GM12878 (cell line): ENCODE measurements at regions not wholly inside any gene's neighbourhood (a gene's known extent, or its start where the extent isn't known, plus 50 kb on each side); places are given as distances from the start of the nearest gene placed in this dataset.

Source experiments
- CEBPB ChIP-seq, 2 experiments: fragments of 150-350 bp in 1 of 2; IDR thresholded peaks; 2 replicates each; pipeline ENCODE4 v1.6.1; 2012 to 2014; ENCODE audit warnings: low read depth in 2 of 2, low read length in 2 of 2, borderline replicate concordance in 1 of 2, inconsistent platforms in 1 of 2
- CHD2 ChIP-seq: IDR thresholded peaks from 2 replicates; pipeline ENCODE4 v1.6.1; 2011; ENCODE audit warnings: low read depth, low read length, improper control_type of control experiment, borderline replicate concordance
- CREM ChIP-seq: IDR thresholded peaks from 2 replicates; pipeline ENCODE4 v1.6.1; 2014; ENCODE audit warnings: antibody characterized with exemption, low read depth
- ETV6 ChIP-seq, 2 experiments: fragments of 450-650 bp in 1 of 2; IDR thresholded peaks in 1 of 2; conservative IDR thresholded peaks in 1 of 2; 2 replicates each; pipeline ENCODE4 v1.6.1; 2014; ENCODE audit warnings: antibody characterized with exemption in 1 of 2, borderline replicate concordance in 1 of 2, low read depth in 1 of 2, mild to moderate bottlenecking in 1 of 2, moderate library complexity in 1 of 2
- IRF3 ChIP-seq: fragments of 450-650 bp; IDR thresholded peaks from 2 replicates; pipeline ENCODE4 v1.6.1; 2014; ENCODE audit warnings: mild to moderate bottlenecking
- REST ChIP-seq: IDR thresholded peaks from 2 replicates; pipeline ENCODE4 v1.6.1; 2012; ENCODE audit warnings: mild to moderate bottlenecking, low read depth, low read length
- SMC3 ChIP-seq: IDR thresholded peaks from 2 replicates; pipeline ENCODE4 v1.6.1; 2011; ENCODE audit warnings: low read length, improper control_type of control experiment, borderline replicate concordance
- SRF ChIP-seq, 2 experiments: IDR thresholded peaks; 2 replicates each; pipeline ENCODE4 v1.6.1; 2011; ENCODE audit warnings: low read depth in 2 of 2, low read length in 2 of 2, mild to moderate bottlenecking in 1 of 2, moderate library complexity in 1 of 2
- TCF3 ChIP-seq: IDR thresholded peaks from 2 replicates; pipeline ENCODE4 v1.6.1; 2012; ENCODE audit warnings: low read depth, mild to moderate bottlenecking, low read length, borderline replicate concordance; ENCODE audit not compliant: insufficient read depth
- YY1 ChIP-seq: IDR thresholded peaks from 2 replicates; pipeline ENCODE4 v1.6.1; 2011; ENCODE audit warnings: low read depth, mild to moderate bottlenecking, low read length
- TF ChIP-seq, protein P1 (sequence below), 3 experiments: IDR thresholded peaks in 2 of 3; conservative IDR thresholded peaks in 1 of 3; 2 replicates each; pipeline ENCODE4 v1.5.1; 2011; ENCODE audit warnings: low read depth in 3 of 3, low read length in 3 of 3, mild to moderate bottlenecking in 3 of 3, control low read depth in 2 of 3, moderate library complexity in 2 of 3, inconsistent platforms in 1 of 3, mixed read lengths in 1 of 3; ENCODE audit not compliant: control insufficient read depth in 2 of 3, insufficient read depth in 1 of 3; ENCODE audit errors: extremely low read depth in 1 of 3
- TF ChIP-seq, protein P2 (sequence below): fragments of 450-650 bp; IDR thresholded peaks from 2 replicates; pipeline ENCODE4 v1.6.1; 2016; ENCODE audit warnings: mild to moderate bottlenecking

- no peak for TF ChIP-seq IRF3
- no peak for TF ChIP-seq SMC3
- peak in 1 of 2 experiments; percentile 96; a peak in 2 of 4 replicates for TF ChIP-seq ETV6 (conservative IDR thresholded peaks at IDR 0.05 in 1 of 2, IDR thresholded peaks at IDR 0.05 in 1 of 2; ENCODE audit: borderline replicate concordance in 1 of 2, low read depth in 1 of 2)
- no peak for TF ChIP-seq CEBPB (IDR thresholded peaks at IDR 0.05; ENCODE audit: borderline replicate concordance in 1 of 2, low read depth in 2 of 2, low read length in 2 of 2)
- 0 out of 2 replicates have a peak, but pooled peaks have one; percentile 70 for TF ChIP-seq TCF3
- TF ChIP-seq, protein P1, sequence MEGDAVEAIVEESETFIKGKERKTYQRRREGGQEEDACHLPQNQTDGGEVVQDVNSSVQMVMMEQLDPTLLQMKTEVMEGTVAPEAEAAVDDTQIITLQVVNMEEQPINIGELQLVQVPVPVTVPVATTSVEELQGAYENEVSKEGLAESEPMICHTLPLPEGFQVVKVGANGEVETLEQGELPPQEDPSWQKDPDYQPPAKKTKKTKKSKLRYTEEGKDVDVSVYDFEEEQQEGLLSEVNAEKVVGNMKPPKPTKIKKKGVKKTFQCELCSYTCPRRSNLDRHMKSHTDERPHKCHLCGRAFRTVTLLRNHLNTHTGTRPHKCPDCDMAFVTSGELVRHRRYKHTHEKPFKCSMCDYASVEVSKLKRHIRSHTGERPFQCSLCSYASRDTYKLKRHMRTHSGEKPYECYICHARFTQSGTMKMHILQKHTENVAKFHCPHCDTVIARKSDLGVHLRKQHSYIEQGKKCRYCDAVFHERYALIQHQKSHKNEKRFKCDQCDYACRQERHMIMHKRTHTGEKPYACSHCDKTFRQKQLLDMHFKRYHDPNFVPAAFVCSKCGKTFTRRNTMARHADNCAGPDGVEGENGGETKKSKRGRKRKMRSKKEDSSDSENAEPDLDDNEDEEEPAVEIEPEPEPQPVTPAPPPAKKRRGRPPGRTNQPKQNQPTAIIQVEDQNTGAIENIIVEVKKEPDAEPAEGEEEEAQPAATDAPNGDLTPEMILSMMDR (IDR thresholded peaks at IDR 0.05 in 2 of 3, conservative IDR thresholded peaks at IDR 0.05 in 1 of 3; ENCODE audit: control insufficient read depth in 2 of 3, extremely low read depth in 1 of 3, insufficient read depth in 1 of 3, low read depth in 3 of 3, low read length in 3 of 3), result no peak
- no peak for TF ChIP-seq SRF (IDR thresholded peaks at IDR 0.05; ENCODE audit: low read depth in 2 of 2, low read length in 2 of 2)
- TF ChIP-seq REST, result no peak
- TF ChIP-seq, protein P2, sequence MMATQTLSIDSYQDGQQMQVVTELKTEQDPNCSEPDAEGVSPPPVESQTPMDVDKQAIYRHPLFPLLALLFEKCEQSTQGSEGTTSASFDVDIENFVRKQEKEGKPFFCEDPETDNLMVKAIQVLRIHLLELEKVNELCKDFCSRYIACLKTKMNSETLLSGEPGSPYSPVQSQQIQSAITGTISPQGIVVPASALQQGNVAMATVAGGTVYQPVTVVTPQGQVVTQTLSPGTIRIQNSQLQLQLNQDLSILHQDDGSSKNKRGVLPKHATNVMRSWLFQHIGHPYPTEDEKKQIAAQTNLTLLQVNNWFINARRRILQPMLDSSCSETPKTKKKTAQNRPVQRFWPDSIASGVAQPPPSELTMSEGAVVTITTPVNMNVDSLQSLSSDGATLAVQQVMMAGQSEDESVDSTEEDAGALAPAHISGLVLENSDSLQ, result 0 out of 2 replicates have a peak, but pooled peaks have one; percentile 30
- TF ChIP-seq CHD2, result no peak
- TF ChIP-seq YY1, result no peak
- peak; percentile 69 for TF ChIP-seq CREM
Measured at GRCh38 chr6:105786890-105787655, 299.1 kb upstream of the PRDM1 start.
